Astrocyte (in vitro differentiated cells and primary cell): ENCODE measurements at regions not wholly inside any gene's neighbourhood (a gene's known extent, or its start where the extent isn't known, plus 50 kb on each side); places are given as distances from the start of the nearest gene placed in this dataset.

Experiments used
- DNase-seq: peaks from one replicate; pipeline ENCODE4 v3.0.0-alpha.2; 2010; ENCODE audit warnings: low read depth
- FAIRE-seq: peaks from 2 replicates; lab custom pipeline; 2011; peaks lifted over from hg19 to GRCh38; lab: Jason Lieb, UNC
- H2AFZ ChIP-seq: 2 replicates; pipeline ENCODE4 v1.6.0; 2012; ENCODE audit warnings: low read depth, low read length, inconsistent platforms
- H3K27ac ChIP-seq: 2 replicates; pipeline ENCODE4 v1.5.1; 2011; ENCODE audit warnings: low read depth, low read length, inconsistent platforms
- H3K27me3 ChIP-seq: 2 replicates; pipeline ENCODE4 v1.6.0; 2011; ENCODE audit warnings: low read length, inconsistent platforms; ENCODE audit not compliant: insufficient read depth
- H3K36me3 ChIP-seq: 2 replicates; pipeline ENCODE4 v1.5.1; 2011; ENCODE audit warnings: low read length, inconsistent platforms; ENCODE audit not compliant: insufficient read depth
- H3K4me1 ChIP-seq: 2 replicates; pipeline ENCODE4 v1.5.1; 2011; ENCODE audit warnings: low read length, inconsistent platforms; ENCODE audit not compliant: insufficient read depth
- H3K4me2 ChIP-seq: 2 replicates; pipeline ENCODE4 v1.6.0; 2012; ENCODE audit warnings: low read length, inconsistent platforms
- H3K4me3 ChIP-seq: 2 replicates; pipeline ENCODE4 v1.5.1; 2011; ENCODE audit warnings: low read depth, mild to moderate bottlenecking, low read length, inconsistent platforms; ENCODE audit not compliant: insufficient read depth
- H3K79me2 ChIP-seq: 2 replicates; pipeline ENCODE4 v1.6.0; 2012; ENCODE audit warnings: mild to moderate bottlenecking, low read length, inconsistent platforms; ENCODE audit not compliant: insufficient read depth
- H3K9ac ChIP-seq: 2 replicates; pipeline ENCODE4 v1.6.0; 2012; ENCODE audit warnings: mild to moderate bottlenecking, low read length, inconsistent platforms
- H3K9me3 ChIP-seq: 2 replicates; pipeline ENCODE4 v1.5.1; 2012; ENCODE audit warnings: low read depth, mild to moderate bottlenecking, low read length, inconsistent platforms; ENCODE audit not compliant: insufficient read depth
- H4K20me1 ChIP-seq: 2 replicates; pipeline ENCODE4 v1.6.0; 2012; ENCODE audit warnings: low read length, inconsistent platforms; ENCODE audit not compliant: insufficient read depth
- H3K27ac Mint-ChIP-seq: one replicate; pipeline ENCODE4 v1.8.0; 2021; ENCODE audit warnings: mild to moderate bottlenecking, mixed read lengths; ENCODE audit not compliant: unreplicated experiment
- H3K27me3 Mint-ChIP-seq: one replicate; pipeline ENCODE4 v1.8.0; 2021; ENCODE audit warnings: low read depth, mixed read lengths; ENCODE audit not compliant: unreplicated experiment
- H3K36me3 Mint-ChIP-seq: one replicate; pipeline ENCODE4 v1.8.0; 2021; ENCODE audit warnings: low read depth, mixed read lengths; ENCODE audit not compliant: unreplicated experiment
- H3K4me1 Mint-ChIP-seq: one replicate; pipeline ENCODE4 v1.8.0; 2021; ENCODE audit warnings: low read depth, mixed read lengths; ENCODE audit not compliant: unreplicated experiment
- H3K4me3 Mint-ChIP-seq: one replicate; pipeline ENCODE4 v1.8.0; 2021; ENCODE audit warnings: mild to moderate bottlenecking, moderate library complexity, mixed read lengths; ENCODE audit not compliant: unreplicated experiment
- H3K9me3 Mint-ChIP-seq: one replicate; pipeline ENCODE4 v1.8.0; 2021; ENCODE audit warnings: mild to moderate bottlenecking, mixed read lengths; ENCODE audit not compliant: unreplicated experiment
- CTCF ChIP-seq: IDR thresholded peaks from 2 replicates; pipeline ENCODE4 v1.5.1; 2011; ENCODE audit warnings: low read depth, mild to moderate bottlenecking, inconsistent platforms, low read length, moderate library complexity; ENCODE audit not compliant: insufficient read depth
- EZH2 ChIP-seq: IDR thresholded peaks from 2 replicates; pipeline ENCODE4 v1.6.1; 2012; ENCODE audit warnings: mild to moderate bottlenecking, low read length, inconsistent platforms; ENCODE audit not compliant: insufficient read depth

GRCh38 chr14:56731187-56731586, 79.1 kb downstream of the OTX2 start:
- Mint-ChIP-seq H3K27ac (peak overlapping the region; percentile 2), H3K4me1 (peaks cover 3% of the 10 kb centered on the region), H3K36me3 (no peaks in the 10 kb centered on the region), H3K27me3 (peaks cover 26% of the 10 kb centered on the region), H3K9me3 (no peaks in the 10 kb centered on the region), H3K4me3 (no peak overlapping the region)
- Histone ChIP-seq H3K27ac (no peak overlapping the region), H3K4me2 (no peak overlapping the region), H3K27me3 (peaks cover 5% of the 10 kb centered on the region), H3K9ac (no peak overlapping the region), H3K79me2 (no peaks in the 10 kb centered on the region), H3K4me1 (no peaks in the 10 kb centered on the region), H3K4me3 (no peak overlapping the region), H2AFZ (no peak overlapping the region), H3K36me3 (no peaks in the 10 kb centered on the region), H4K20me1 (no peaks in the 10 kb centered on the region), H3K9me3 (no peaks in the 10 kb centered on the region)
- no peak for TF ChIP-seq CTCF
- TF ChIP-seq EZH2 = no peak
- no peak for DNase-seq
- FAIRE-seq = no peak

- no peak overlapping the region for H3K4me3 ChIP-seq
- H3K4me2 ChIP-seq = no peak overlapping the region
- no peak for DNase-seq
- H3K36me3 ChIP-seq = no peaks in the 10 kb centered on the region
- no peaks in the 10 kb centered on the region for H3K9me3 ChIP-seq
- H3K4me1 ChIP-seq = no peaks in the 10 kb centered on the region
- no peak overlapping the region for H3K27ac Mint-ChIP-seq
- H3K27ac ChIP-seq = no peak overlapping the region
- H3K36me3 Mint-ChIP-seq = no peaks in the 10 kb centered on the region
- H3K79me2 ChIP-seq = no peaks in the 10 kb centered on the region
- FAIRE-seq = no peak
- H3K27me3 Mint-ChIP-seq = peaks cover 26% of the 10 kb centered on the region
- no peaks in the 10 kb centered on the region for H4K20me1 ChIP-seq
- TF ChIP-seq CTCF = no peak
- no peak for TF ChIP-seq EZH2
- H3K9ac ChIP-seq = no peak overlapping the region
- H3K27me3 ChIP-seq = peaks cover 5% of the 10 kb centered on the region
- H3K4me3 Mint-ChIP-seq = no peak overlapping the region
- no peak overlapping the region for H2AFZ ChIP-seq
- H3K4me1 Mint-ChIP-seq = peaks cover 3% of the 10 kb centered on the region
- no peaks in the 10 kb centered on the region for H3K9me3 Mint-ChIP-seq
These were observed 79.6 kb downstream of the OTX2 start for GRCh38 chr14:56730538-56731145.

GRCh38 chr14:56724013-56724412, 86.3 kb downstream of the OTX2 start:
- Mint-ChIP-seq H3K4me1 (no peaks in the 10 kb centered on the region), H3K36me3 (no peaks in the 10 kb centered on the region), H3K4me3 (no peak overlapping the region), H3K27ac (no peak overlapping the region), H3K9me3 (no peaks in the 10 kb centered on the region), H3K27me3 (peaks cover 28% of the 10 kb centered on the region)
- Histone ChIP-seq H3K27me3 (no peaks in the 10 kb centered on the region), H4K20me1 (no peaks in the 10 kb centered on the region), H3K27ac (no peak overlapping the region), H3K4me2 (no peak overlapping the region), H3K4me1 (no peaks in the 10 kb centered on the region), H3K79me2 (no peaks in the 10 kb centered on the region), H3K36me3 (no peaks in the 10 kb centered on the region), H3K9me3 (no peaks in the 10 kb centered on the region), H3K4me3 (no peak overlapping the region), H2AFZ (no peak overlapping the region), H3K9ac (no peak overlapping the region)
- no peak for DNase-seq
- no peak for TF ChIP-seq EZH2
- no peak for TF ChIP-seq CTCF
- no peak for FAIRE-seq
